T-helper 1 cell treated with Interleukin-12 subunit alpha and Interleukin-12 subunit beta and Interleukin-4 antibody, amounts not matched to agents 30 μg/mL and 1 μg/mL, for 36 hours (primary cell): ENCODE measurements at regions not wholly inside any gene's neighbourhood (a gene's known extent, or its start where the extent isn't known, plus 50 kb on each side); places are given as distances from the start of the nearest gene placed in this dataset.

Experiments used
- H3K27ac Mint-ChIP-seq: one replicate; pipeline ENCODE4 v1.8.0; 2021; ENCODE audit warnings: mild to moderate bottlenecking, mixed read lengths
- H3K27me3 Mint-ChIP-seq: one replicate; pipeline ENCODE4 v1.8.0; 2021; ENCODE audit warnings: low read depth, mixed read lengths
- H3K36me3 Mint-ChIP-seq: one replicate; pipeline ENCODE4 v1.8.0; 2021; ENCODE audit warnings: low read depth, mixed read lengths
- H3K4me1 Mint-ChIP-seq: one replicate; pipeline ENCODE4 v1.8.0; 2021; ENCODE audit warnings: low read depth, mixed read lengths
- H3K4me3 Mint-ChIP-seq: one replicate; pipeline ENCODE4 v1.8.0; 2021; ENCODE audit warnings: mild to moderate bottlenecking, moderate library complexity, mixed read lengths
- H3K9me3 Mint-ChIP-seq: one replicate; pipeline ENCODE4 v1.8.0; 2021; ENCODE audit warnings: mixed read lengths

GRCh38 chr18:53689886-53690285, 534.6 kb downstream of the MBD2 start:
- Mint-ChIP-seq H3K4me1 (no peaks in the 10 kb centered on the region), H3K9me3 (no peaks in the 10 kb centered on the region), H3K4me3 (no peak overlapping the region), H3K27me3 (no peaks in the 10 kb centered on the region), H3K36me3 (no peaks in the 10 kb centered on the region), H3K27ac (no peak overlapping the region)

GRCh38 chr18:53686965-53687364, 537.5 kb downstream of the MBD2 start:
- Mint-ChIP-seq H3K4me3 (no peak overlapping the region), H3K36me3 (no peaks in the 10 kb centered on the region), H3K27ac (no peak overlapping the region), H3K9me3 (peaks cover 2% of the 10 kb centered on the region), H3K4me1 (no peaks in the 10 kb centered on the region), H3K27me3 (no peaks in the 10 kb centered on the region)

- peaks cover 2% of the 10 kb centered on the region for H3K9me3 Mint-ChIP-seq
- no peaks in the 10 kb centered on the region for H3K4me1 Mint-ChIP-seq
- H3K27ac Mint-ChIP-seq: no peak overlapping the region
- no peak overlapping the region for H3K4me3 Mint-ChIP-seq
- no peaks in the 10 kb centered on the region for H3K36me3 Mint-ChIP-seq
- no peaks in the 10 kb centered on the region for H3K27me3 Mint-ChIP-seq
Measured at GRCh38 chr18:53682796-53683195, 541.7 kb downstream of the MBD2 start.

- H3K27me3 Mint-ChIP-seq: no peaks in the 10 kb centered on the region
- H3K4me3 Mint-ChIP-seq: no peak overlapping the region
- no peaks in the 10 kb centered on the region for H3K9me3 Mint-ChIP-seq
- no peaks in the 10 kb centered on the region for H3K4me1 Mint-ChIP-seq
- no peak overlapping the region for H3K27ac Mint-ChIP-seq
- H3K36me3 Mint-ChIP-seq: no peaks in the 10 kb centered on the region
Measured at GRCh38 chr18:53677480-53677879, 547.0 kb downstream of the MBD2 start.

GRCh38 chr18:53665701-53666100, 558.8 kb downstream of the MBD2 start:
- H3K9me3 Mint-ChIP-seq: peaks cover 26% of the 10 kb centered on the region
- H3K27me3 Mint-ChIP-seq: no peaks in the 10 kb centered on the region

GRCh38 chr18:53664575-53664974, 559.9 kb downstream of the MBD2 start:
- Mint-ChIP-seq H3K27me3 (no peaks in the 10 kb centered on the region), H3K27ac (no peak overlapping the region), H3K36me3 (no peaks in the 10 kb centered on the region), H3K9me3 (peaks cover 27% of the 10 kb centered on the region), H3K4me1 (no peaks in the 10 kb centered on the region), H3K4me3 (no peak overlapping the region)

More at GRCh38 chr18:53665701-53666100, 558.8 kb downstream of the MBD2 start:
- Mint-ChIP-seq H3K27ac (no peak overlapping the region), H3K36me3 (no peaks in the 10 kb centered on the region), H3K4me3 (no peak overlapping the region), H3K4me1 (no peaks in the 10 kb centered on the region)

- Mint-ChIP-seq H3K27me3 (no peaks in the 10 kb centered on the region), H3K27ac (no peak overlapping the region), H3K36me3 (no peaks in the 10 kb centered on the region), H3K4me1 (no peaks in the 10 kb centered on the region), H3K4me3 (no peak overlapping the region), H3K9me3 (peaks cover 26% of the 10 kb centered on the region)
Measured at GRCh38 chr18:53660306-53660705, 564.2 kb downstream of the MBD2 start.

- H3K27ac Mint-ChIP-seq: no peak overlapping the region
- no peak overlapping the region for H3K4me3 Mint-ChIP-seq
- H3K36me3 Mint-ChIP-seq: no peaks in the 10 kb centered on the region
- no peaks in the 10 kb centered on the region for H3K27me3 Mint-ChIP-seq
- peaks cover 22% of the 10 kb centered on the region for H3K9me3 Mint-ChIP-seq
- no peaks in the 10 kb centered on the region for H3K4me1 Mint-ChIP-seq
Measured at GRCh38 chr18:53657257-53657656, 567.2 kb downstream of the MBD2 start.

GRCh38 chr18:53649621-53650020, 574.8 kb downstream of the MBD2 start:
- H3K4me3 Mint-ChIP-seq: no peak overlapping the region
- H3K27ac Mint-ChIP-seq: no peak overlapping the region
- no peaks in the 10 kb centered on the region for H3K36me3 Mint-ChIP-seq
- H3K9me3 Mint-ChIP-seq: no peaks in the 10 kb centered on the region
- no peaks in the 10 kb centered on the region for H3K4me1 Mint-ChIP-seq
- no peaks in the 10 kb centered on the region for H3K27me3 Mint-ChIP-seq

- H3K4me1 Mint-ChIP-seq: no peaks in the 10 kb centered on the region
- H3K36me3 Mint-ChIP-seq: no peaks in the 10 kb centered on the region
- no peak overlapping the region for H3K27ac Mint-ChIP-seq
- peaks cover 11% of the 10 kb centered on the region for H3K9me3 Mint-ChIP-seq
- no peaks in the 10 kb centered on the region for H3K27me3 Mint-ChIP-seq
- no peak overlapping the region for H3K4me3 Mint-ChIP-seq
Measured at GRCh38 chr18:53644799-53645471, 579.5 kb downstream of the MBD2 start.

- Mint-ChIP-seq H3K27ac (no peak overlapping the region), H3K4me3 (no peak overlapping the region), H3K27me3 (no peaks in the 10 kb centered on the region), H3K36me3 (no peaks in the 10 kb centered on the region), H3K9me3 (peaks cover 21% of the 10 kb centered on the region), H3K4me1 (no peaks in the 10 kb centered on the region)
Measured at GRCh38 chr18:53639687-53640086, 584.8 kb downstream of the MBD2 start.

- H3K9me3 Mint-ChIP-seq: peaks cover 27% of the 10 kb centered on the region
- H3K4me3 Mint-ChIP-seq: no peak overlapping the region
- H3K36me3 Mint-ChIP-seq: no peaks in the 10 kb centered on the region
- no peaks in the 10 kb centered on the region for H3K27me3 Mint-ChIP-seq
- H3K27ac Mint-ChIP-seq: no peak overlapping the region
- H3K4me1 Mint-ChIP-seq: no peaks in the 10 kb centered on the region
Measured at GRCh38 chr18:53629337-53629736, 595.1 kb downstream of the MBD2 start.

- Mint-ChIP-seq H3K36me3 (no peaks in the 10 kb centered on the region), H3K27ac (no peak overlapping the region), H3K9me3 (peaks cover 12% of the 10 kb centered on the region), H3K4me3 (no peak overlapping the region), H3K27me3 (no peaks in the 10 kb centered on the region), H3K4me1 (no peaks in the 10 kb centered on the region)
Measured at GRCh38 chr18:53625997-53626599, 598.4 kb downstream of the MBD2 start.

GRCh38 chr18:53610957-53611356, 613.5 kb downstream of the MBD2 start:
- Mint-ChIP-seq H3K4me3 (no peak overlapping the region), H3K27me3 (no peaks in the 10 kb centered on the region), H3K9me3 (peaks cover 3% of the 10 kb centered on the region), H3K4me1 (no peaks in the 10 kb centered on the region), H3K36me3 (no peaks in the 10 kb centered on the region), H3K27ac (no peak overlapping the region)

GRCh38 chr18:53606792-53607191, 617.7 kb downstream of the MBD2 start:
- Mint-ChIP-seq H3K27me3 (no peaks in the 10 kb centered on the region), H3K36me3 (no peaks in the 10 kb centered on the region), H3K4me1 (no peaks in the 10 kb centered on the region), H3K4me3 (no peak overlapping the region), H3K9me3 (peaks cover 3% of the 10 kb centered on the region), H3K27ac (no peak overlapping the region)
